Calu3 (cell line): ENCODE measurements at regions not wholly inside any gene's neighbourhood (a gene's known extent, or its start where the extent isn't known, plus 50 kb on each side); places are given as distances from the start of the nearest gene placed in this dataset.

Experiments
- BruUV-seq: library from RNA; stranded (reverse); fragments of 400-500 nt; replicated peaks from 2 replicates; lab custom pipeline; 2021; lab: Mats Ljungman, UMichigan
- CTCF ChIA-PET: fragments of 300-600 bp; sonication (Branson Sonifier 250); formaldehyde crosslinking; loops from one replicate; lab custom pipeline; 2022; ENCODE audit warnings: antibody characterized with exemption; lab: Charles Lee
- DNase-seq: peaks from one replicate; pipeline ENCODE4 v3.0.0; 2022
- H3K27ac Mint-ChIP-seq: one replicate; pipeline ENCODE4 v1.8.0; 2022; ENCODE audit warnings: mixed read lengths; ENCODE audit not compliant: unreplicated experiment
- H3K27me3 Mint-ChIP-seq: one replicate; pipeline ENCODE4 v1.8.0; 2022; ENCODE audit warnings: mixed read lengths; ENCODE audit not compliant: unreplicated experiment
- H3K36me3 Mint-ChIP-seq: one replicate; pipeline ENCODE4 v1.8.0; 2022; ENCODE audit warnings: mild to moderate bottlenecking, moderate library complexity, mixed read lengths; ENCODE audit not compliant: insufficient read depth, unreplicated experiment
- H3K4me1 Mint-ChIP-seq: one replicate; pipeline ENCODE4 v1.8.0; 2022; ENCODE audit warnings: mild to moderate bottlenecking, low read depth, mixed read lengths; ENCODE audit not compliant: unreplicated experiment
- H3K4me3 Mint-ChIP-seq: one replicate; pipeline ENCODE4 v1.8.0; 2022; ENCODE audit warnings: mild to moderate bottlenecking, low read depth, moderate library complexity, mixed read lengths; ENCODE audit not compliant: unreplicated experiment
- H3K9me3 Mint-ChIP-seq: one replicate; pipeline ENCODE4 v1.8.0; 2022; ENCODE audit warnings: low read depth, mixed read lengths; ENCODE audit not compliant: unreplicated experiment
- intact Hi-C: fragments of 100-400 bp; cut with micrococcal nuclease; formaldehyde crosslinking; loops from one replicate; pipeline ENCODE4 v1.10.0; 2022; ENCODE audit not compliant: unreplicated experiment
- TF ChIP-seq, protein P1 (sequence below): fragments of 200-600 bp; IDR thresholded peaks from one replicate; pipeline ENCODE4 v1.8.0; 2022; ENCODE audit warnings: antibody characterized with exemption; ENCODE audit not compliant: unreplicated experiment

DNA sequence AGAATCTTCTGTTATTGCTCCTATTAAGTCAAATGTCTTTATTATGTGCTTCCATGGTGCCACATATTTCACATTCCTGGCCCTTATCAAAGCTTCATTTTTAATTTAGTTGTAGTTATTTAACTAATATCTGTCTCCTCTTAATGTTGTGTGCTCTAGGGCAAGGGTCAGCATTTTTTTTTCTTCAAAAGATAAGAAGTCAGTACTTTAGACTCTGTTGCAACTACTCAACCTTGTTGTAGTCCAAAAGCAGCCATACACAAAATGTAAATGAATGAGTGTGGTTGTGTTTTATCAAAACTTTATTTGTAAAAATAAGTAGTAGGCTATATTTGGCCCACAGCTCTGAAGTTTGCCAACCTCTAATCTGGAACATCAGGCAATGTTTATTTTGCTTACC is 394.7 kb upstream of the CBLB start:
- Mint-ChIP-seq H3K27me3 (no peaks in the 10 kb centered on the region), H3K4me3 (no peak overlapping the region), H3K9me3 (no peaks in the 10 kb centered on the region), H3K36me3 (no peaks in the 10 kb centered on the region), H3K4me1 (peaks cover 12% of the 10 kb centered on the region), H3K27ac (no peak overlapping the region)
- BruUV-seq = no TSS peak
- intact Hi-C loops = no loop called here
- DNase-seq = no peak
- TF ChIP-seq, protein P1, sequence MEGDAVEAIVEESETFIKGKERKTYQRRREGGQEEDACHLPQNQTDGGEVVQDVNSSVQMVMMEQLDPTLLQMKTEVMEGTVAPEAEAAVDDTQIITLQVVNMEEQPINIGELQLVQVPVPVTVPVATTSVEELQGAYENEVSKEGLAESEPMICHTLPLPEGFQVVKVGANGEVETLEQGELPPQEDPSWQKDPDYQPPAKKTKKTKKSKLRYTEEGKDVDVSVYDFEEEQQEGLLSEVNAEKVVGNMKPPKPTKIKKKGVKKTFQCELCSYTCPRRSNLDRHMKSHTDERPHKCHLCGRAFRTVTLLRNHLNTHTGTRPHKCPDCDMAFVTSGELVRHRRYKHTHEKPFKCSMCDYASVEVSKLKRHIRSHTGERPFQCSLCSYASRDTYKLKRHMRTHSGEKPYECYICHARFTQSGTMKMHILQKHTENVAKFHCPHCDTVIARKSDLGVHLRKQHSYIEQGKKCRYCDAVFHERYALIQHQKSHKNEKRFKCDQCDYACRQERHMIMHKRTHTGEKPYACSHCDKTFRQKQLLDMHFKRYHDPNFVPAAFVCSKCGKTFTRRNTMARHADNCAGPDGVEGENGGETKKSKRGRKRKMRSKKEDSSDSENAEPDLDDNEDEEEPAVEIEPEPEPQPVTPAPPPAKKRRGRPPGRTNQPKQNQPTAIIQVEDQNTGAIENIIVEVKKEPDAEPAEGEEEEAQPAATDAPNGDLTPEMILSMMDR = no peak
- CTCF ChIA-PET = no interaction called here

DNA sequence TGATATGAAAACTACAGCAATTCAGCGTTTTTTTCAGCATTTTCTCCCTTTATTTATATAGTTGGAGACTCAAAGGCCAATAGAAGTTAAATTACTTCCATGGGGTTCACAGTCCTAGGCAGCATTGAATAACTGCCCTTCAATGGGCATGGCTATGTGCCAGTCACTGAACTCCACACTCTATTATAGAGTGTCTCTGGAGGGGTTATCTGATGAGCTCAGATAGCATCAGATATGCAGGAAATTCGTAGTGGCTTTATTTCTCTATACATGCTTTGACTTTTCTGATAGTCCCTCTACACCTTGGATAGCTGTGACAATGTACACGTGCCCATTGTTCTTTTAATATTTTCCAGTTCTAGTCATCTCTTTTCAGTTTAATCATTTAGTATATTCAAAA is 396.9 kb upstream of the CBLB start:
- CTCF ChIA-PET = interaction anchor here (0.6 kb wide), 1 partner anchor 1431 kb away, joined by 4 read pairs; no protein-coding TSS in a partner anchor
- no TSS peak for BruUV-seq
- TF ChIP-seq, protein P1 = no peak
- intact Hi-C loops = no loop called here
- H3K9me3 Mint-ChIP-seq = no peaks in the 10 kb centered on the region
- DNase-seq = no peak
- no peaks in the 10 kb centered on the region for H3K36me3 Mint-ChIP-seq
- no peaks in the 10 kb centered on the region for H3K27me3 Mint-ChIP-seq
- H3K4me1 Mint-ChIP-seq = peaks cover 12% of the 10 kb centered on the region
- no peak overlapping the region for H3K27ac Mint-ChIP-seq
- no peak overlapping the region for H3K4me3 Mint-ChIP-seq

DNA sequence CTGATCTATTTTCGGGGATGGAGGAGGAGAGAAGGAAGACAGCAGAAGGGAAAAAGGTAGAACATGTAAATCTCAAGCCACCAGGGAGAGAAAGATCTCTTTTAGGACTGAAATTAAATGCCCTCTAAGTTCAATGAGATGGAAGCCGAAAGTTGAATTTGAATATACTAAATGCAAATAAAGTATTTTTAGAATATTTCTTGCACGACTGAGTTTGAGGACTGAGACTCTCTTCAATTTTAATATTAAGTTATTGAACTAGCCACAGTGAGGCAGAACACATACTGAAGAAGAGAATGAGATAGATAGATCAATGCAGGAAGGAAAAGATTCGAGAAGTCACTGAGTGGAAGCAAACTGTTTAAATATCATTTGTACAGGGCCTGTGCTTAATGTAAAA is 399.9 kb upstream of the CBLB start:
- DNase-seq = no peak
- intact Hi-C loops = no loop called here
- Mint-ChIP-seq H3K36me3 (no peaks in the 10 kb centered on the region), H3K27ac (no peak overlapping the region), H3K4me3 (no peak overlapping the region), H3K4me1 (peaks cover 5% of the 10 kb centered on the region), H3K27me3 (no peaks in the 10 kb centered on the region), H3K9me3 (no peaks in the 10 kb centered on the region)
- no TSS peak for BruUV-seq
- TF ChIP-seq, protein P1 = no peak
- CTCF ChIA-PET = no interaction called here

DNA sequence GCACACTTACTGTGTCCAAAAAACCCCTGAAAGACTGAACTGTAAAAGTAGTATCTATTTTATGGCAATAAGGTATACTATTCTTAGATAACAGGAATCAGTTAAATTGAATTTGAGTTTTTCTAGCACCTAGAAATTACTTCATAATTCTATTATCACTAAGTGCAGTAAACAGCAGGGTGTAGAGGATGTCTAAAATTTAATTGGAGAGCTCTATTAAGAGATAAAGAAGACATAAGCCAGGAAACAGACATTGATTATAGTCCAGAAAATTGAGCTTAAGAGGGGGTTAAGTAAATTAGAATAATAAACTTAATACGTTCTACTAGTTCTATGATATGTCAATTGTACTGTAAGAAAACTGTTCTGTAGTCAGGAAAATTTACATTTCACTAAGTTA is 403.5 kb upstream of the CBLB start:
- Mint-ChIP-seq H3K27ac (no peak overlapping the region), H3K27me3 (no peaks in the 10 kb centered on the region), H3K9me3 (no peaks in the 10 kb centered on the region), H3K4me3 (no peak overlapping the region), H3K4me1 (peaks cover 12% of the 10 kb centered on the region), H3K36me3 (no peaks in the 10 kb centered on the region)
- CTCF ChIA-PET = no interaction called here
- intact Hi-C loops = no loop called here
- BruUV-seq = no TSS peak
- TF ChIP-seq, protein P1 = no peak
- no peak for DNase-seq
